ENCODE measurements at regions not wholly inside any gene's neighbourhood (a gene's known extent, or its start where the extent isn't known, plus 50 kb on each side); places are given as distances from the start of the nearest gene placed in this dataset.

DNA sequence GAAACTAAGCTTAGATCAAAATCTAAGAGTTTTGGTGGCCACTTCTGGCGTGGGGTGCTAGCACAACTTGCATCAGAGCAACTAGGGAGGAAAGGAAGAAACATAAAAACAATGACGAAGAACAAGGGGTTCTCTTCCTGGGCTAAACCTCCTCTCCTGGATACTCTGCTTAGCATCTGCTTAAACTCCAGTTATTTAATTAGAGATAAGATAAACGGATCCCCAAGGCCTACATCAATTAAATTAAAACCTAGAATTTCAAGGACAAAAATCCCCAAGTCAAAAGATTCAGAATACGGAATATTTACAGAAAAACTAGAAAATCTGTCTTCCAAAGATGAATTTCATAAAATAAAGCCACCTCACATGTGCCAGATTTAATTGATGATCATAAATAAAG lies 281.9 kb downstream of the SHOX2 start:
- Histone ChIP-seq H3K18ac (ENCODE audit: extremely low read depth, low read length) (no peak overlapping the region), H2BK12ac (ENCODE audit: low read depth, low read length) (no peak overlapping the region), H3K23me2 (ENCODE audit: low read depth, low read length) (no peaks in the 10 kb centered on the region; the same call in 1 of the 2 replicates), H2BK120ac (replicated peaks; ENCODE audit: low read depth, low read length) (no peak overlapping the region), H3K4me2 (ENCODE audit: insufficient read depth in 1 of 2, low read depth in 2 of 2, low read length in 2 of 2) (no peak overlapping the region), H3K23ac (ENCODE audit: insufficient read length) (no peak overlapping the region), H3K79me1 (ENCODE audit: low read depth, low read length) (no peaks in the 10 kb centered on the region), H3K14ac (ENCODE audit: insufficient read length) (no peak overlapping the region), H3K4ac (replicated peaks; ENCODE audit: insufficient read length, low read depth, low read length) (no peak overlapping the region), H3K4me1 (replicated peaks in 1 of 4; ENCODE audit: control insufficient read depth in 3 of 4, insufficient read depth in 4 of 4, low read length in 3 of 4) (no peaks in the 10 kb centered on the region; a peak in 1 of 7 replicates), H2BK20ac (ENCODE audit: low read length) (no peak overlapping the region), H2AFZ (ENCODE audit: low read length) (no peak overlapping the region), H3K9me3 (ENCODE audit: insufficient read depth in 2 of 2, low read depth in 1 of 2, low read length in 1 of 2) (peaks cover 6 to 10% of the 10 kb centered on the region in 2 experiments), H3K79me2 (ENCODE audit: control insufficient read depth in 1 of 2, insufficient read depth in 2 of 2, low read length in 2 of 2) (no peaks in the 10 kb centered on the region), H4K8ac (ENCODE audit: extremely low read depth, insufficient read depth, low read length) (no peak overlapping the region), H4K20me1 (replicated peaks in 1 of 2; ENCODE audit: control insufficient read depth in 1 of 2, insufficient read depth in 2 of 2, low read length in 2 of 2) (no peaks in the 10 kb centered on the region), H3K36me3 (ENCODE audit: control insufficient read depth in 2 of 4, insufficient read depth in 4 of 4, low read length in 3 of 4) (no peaks in the 10 kb centered on the region; a peak in 1 of 8 replicates), H3K9ac (replicated peaks in 1 of 4; ENCODE audit: extremely low read depth in 1 of 4, low read depth in 3 of 4, low read length in 3 of 4) (no peak overlapping the region), H4K91ac (replicated peaks; ENCODE audit: insufficient read length, low read length) (no peak overlapping the region), H2AK5ac (ENCODE audit: low read depth, low read length) (no peak overlapping the region), H3K4me3 (ENCODE audit: extremely low read depth in 1 of 4, insufficient read depth in 2 of 4, low read depth in 3 of 4, low read length in 4 of 4) (no peak overlapping the region), H3K27ac (ENCODE audit: low read depth, low read length) (no peak overlapping the region), H2BK15ac (ENCODE audit: low read length) (no peak overlapping the region), H4K5ac (ENCODE audit: insufficient read length, low read depth, low read length) (no peak overlapping the region), H2BK5ac (ENCODE audit: low read depth, low read length) (no peak overlapping the region), H3K56ac (replicated peaks; ENCODE audit: insufficient read length, low read depth, low read length) (no peak overlapping the region), H3K27me3 (replicated peaks in 1 of 4; ENCODE audit: control insufficient read depth in 3 of 4, extremely low read depth in 1 of 4, insufficient read depth in 3 of 4, low read length in 3 of 4) (no peaks in the 10 kb centered on the region)
- no peak for FAIRE-seq
- DNase-seq (ENCODE audit: low read depth in 1 of 2, low spot score in 2 of 2): no peak
- POLR2A ChIA-PET (ENCODE audit: partially characterized antibody): no interaction called here
- CTCF ChIA-PET (ENCODE audit: partially characterized antibody): interaction anchor here (1.4 kb wide), 1 partner anchor 98 kb away, joined by 3 read pairs; no protein-coding TSS in a partner anchor
- 87% methylated on average over 4 of the region's 4 CpGs; no CpG with 5 or more reads in 1 of the 2 experiments for WGBS, 2 experiments (ENCODE audit: extremely low coverage in 1 of 2, insufficient coverage in 1 of 2, insufficient read length in 1 of 2, insufficient replicate concordance in 2 of 2, low coverage in 1 of 2, low lambda C conversion rate in 2 of 2, missing lambda C conversion rate in 1 of 2)
- TF ChIP-seq SIX5 (IDR thresholded peaks at IDR 0.05; ENCODE audit: low read depth, low read length) (no peak), RXRA (IDR thresholded peaks at IDR 0.05; ENCODE audit: insufficient read depth, low read depth, low read length) (no peak), MAFK (IDR thresholded peaks at IDR 0.05; ENCODE audit: low read depth, low read length) (no peak), TCF12 (IDR thresholded peaks at IDR 0.05; ENCODE audit: low read depth, low read length) (no peak), EGR1 (IDR thresholded peaks at IDR 0.05; ENCODE audit: borderline replicate concordance, low read depth, low read length) (no peak), ZNF274 (IDR thresholded peaks at IDR 0.05; ENCODE audit: borderline replicate concordance, extremely low read depth, low read length) (no peak), POU5F1 (IDR thresholded peaks at IDR 0.05; ENCODE audit: low read depth, low read length) (no peak), CHD2 (IDR thresholded peaks at IDR 0.05; ENCODE audit: low read length) (no peak), GTF2F1 (IDR thresholded peaks at IDR 0.05; ENCODE audit: borderline replicate concordance, low read depth, low read length) (no peak), TAF7 (optimal IDR thresholded peaks at IDR 0.05; ENCODE audit: borderline replicate concordance, low read depth, low read length) (no peak), BCL11A (IDR thresholded peaks at IDR 0.05; ENCODE audit: low read depth in 2 of 2, low read length in 2 of 2) (no peak), TEAD4 (IDR thresholded peaks at IDR 0.05; ENCODE audit: low read depth, low read length) (no peak)
